Activated CD8-positive, alpha-beta T cell treated with anti-CD3 and anti-CD28 coated beads for 36 hours (primary cell): ENCODE measurements at regions not wholly inside any gene's neighbourhood (a gene's known extent, or its start where the extent isn't known, plus 50 kb on each side); places are given as distances from the start of the nearest gene placed in this dataset.

Source experiments
- ATAC-seq: fragments of 200-7000 bp; cut with Tn5 transposase; one replicate; pipeline ENCODE4 v1.10.0; 2021; ENCODE audit warnings: mild to moderate bottlenecking, moderate library complexity
- CTCF ChIA-PET: fragments of 350-600 bp; sonication (Branson Sonifier 250); formaldehyde crosslinking; loops from one replicate; lab custom pipeline; 2021; ENCODE audit warnings: antibody characterized with exemption; lab: Charles Lee
- POLR2A ChIA-PET: fragments of 350-600 bp; sonication (Branson Sonifier 250); formaldehyde crosslinking; loops from one replicate; lab custom pipeline; 2021; ENCODE audit warnings: antibody characterized with exemption; lab: Charles Lee
- DNase-seq: peaks from one replicate; pipeline ENCODE4 v3.0.0-alpha.2; 2020
- H3K27ac Mint-ChIP-seq: one replicate; pipeline ENCODE4 v1.8.0; 2021; ENCODE audit warnings: mild to moderate bottlenecking, mixed read lengths
- H3K27me3 Mint-ChIP-seq: one replicate; pipeline ENCODE4 v1.8.0; 2021; ENCODE audit warnings: mixed read lengths
- H3K36me3 Mint-ChIP-seq: one replicate; pipeline ENCODE4 v1.8.0; 2021; ENCODE audit warnings: low read depth, mixed read lengths
- H3K4me1 Mint-ChIP-seq: one replicate; pipeline ENCODE4 v1.8.0; 2021; ENCODE audit warnings: low read depth, mixed read lengths
- H3K4me3 Mint-ChIP-seq: one replicate; pipeline ENCODE4 v1.8.0; 2021; ENCODE audit warnings: mild to moderate bottlenecking, moderate library complexity, mixed read lengths
- H3K9me3 Mint-ChIP-seq: one replicate; pipeline ENCODE4 v1.8.0; 2021; ENCODE audit warnings: mixed read lengths
- intact Hi-C: fragments of 100-400 bp; cut with micrococcal nuclease; formaldehyde crosslinking; loops from one replicate; pipeline ENCODE4 v1.10.0; 2022
- TF ChIP-seq, protein P1 (sequence below): fragments of 200-600 bp; IDR thresholded peaks from one replicate; pipeline ENCODE4 v1.8.0; 2022; ENCODE audit warnings: antibody characterized with exemption, mild to moderate bottlenecking

DNA sequence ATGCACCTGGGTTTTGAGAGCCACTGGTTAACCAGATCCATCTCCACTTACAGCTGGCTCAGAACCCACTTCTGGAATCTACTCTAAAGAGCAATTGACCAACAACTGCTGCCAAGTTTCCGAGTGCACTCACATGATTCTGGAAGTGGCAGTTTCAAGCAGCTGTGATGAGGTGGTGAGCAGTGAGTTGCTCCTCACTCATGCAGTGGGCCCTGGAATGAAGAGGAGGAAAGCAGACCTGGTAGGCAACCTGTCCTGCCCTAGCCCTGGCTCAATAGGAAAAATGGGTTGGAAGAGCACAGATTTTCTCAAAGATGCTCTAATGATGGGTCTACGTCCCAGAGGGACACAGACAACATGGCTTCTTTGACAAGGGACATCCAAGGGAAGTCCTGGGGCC, 70.7 kb upstream of the NPY start:
- POLR2A ChIA-PET: no interaction called here
- no peaks in the 10 kb centered on the region for H3K36me3 Mint-ChIP-seq
- ATAC-seq: no peak
- TF ChIP-seq, protein P1, sequence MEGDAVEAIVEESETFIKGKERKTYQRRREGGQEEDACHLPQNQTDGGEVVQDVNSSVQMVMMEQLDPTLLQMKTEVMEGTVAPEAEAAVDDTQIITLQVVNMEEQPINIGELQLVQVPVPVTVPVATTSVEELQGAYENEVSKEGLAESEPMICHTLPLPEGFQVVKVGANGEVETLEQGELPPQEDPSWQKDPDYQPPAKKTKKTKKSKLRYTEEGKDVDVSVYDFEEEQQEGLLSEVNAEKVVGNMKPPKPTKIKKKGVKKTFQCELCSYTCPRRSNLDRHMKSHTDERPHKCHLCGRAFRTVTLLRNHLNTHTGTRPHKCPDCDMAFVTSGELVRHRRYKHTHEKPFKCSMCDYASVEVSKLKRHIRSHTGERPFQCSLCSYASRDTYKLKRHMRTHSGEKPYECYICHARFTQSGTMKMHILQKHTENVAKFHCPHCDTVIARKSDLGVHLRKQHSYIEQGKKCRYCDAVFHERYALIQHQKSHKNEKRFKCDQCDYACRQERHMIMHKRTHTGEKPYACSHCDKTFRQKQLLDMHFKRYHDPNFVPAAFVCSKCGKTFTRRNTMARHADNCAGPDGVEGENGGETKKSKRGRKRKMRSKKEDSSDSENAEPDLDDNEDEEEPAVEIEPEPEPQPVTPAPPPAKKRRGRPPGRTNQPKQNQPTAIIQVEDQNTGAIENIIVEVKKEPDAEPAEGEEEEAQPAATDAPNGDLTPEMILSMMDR: no peak
- no peak overlapping the region for H3K27ac Mint-ChIP-seq
- no peaks in the 10 kb centered on the region for H3K9me3 Mint-ChIP-seq
- H3K27me3 Mint-ChIP-seq: peaks cover 7% of the 10 kb centered on the region
- H3K4me1 Mint-ChIP-seq: no peaks in the 10 kb centered on the region
- H3K4me3 Mint-ChIP-seq: no peak overlapping the region
- intact Hi-C loops: no loop called here
- DNase-seq: no peak
- CTCF ChIA-PET: no interaction called here

GRCh38 chr7:24214670-24215069, 69.3 kb upstream of the NPY start:
- Mint-ChIP-seq H3K9me3 (no peaks in the 10 kb centered on the region), H3K36me3 (no peaks in the 10 kb centered on the region), H3K4me1 (no peaks in the 10 kb centered on the region), H3K27me3 (peaks cover 8% of the 10 kb centered on the region), H3K4me3 (no peak overlapping the region), H3K27ac (no peak overlapping the region)
- DNase-seq (no peak), ATAC-seq (no peak)
- POLR2A ChIA-PET: no interaction called here
- CTCF ChIA-PET: no interaction called here
- intact Hi-C loops: no loop called here
- TF ChIP-seq, protein P1: no peak

DNA sequence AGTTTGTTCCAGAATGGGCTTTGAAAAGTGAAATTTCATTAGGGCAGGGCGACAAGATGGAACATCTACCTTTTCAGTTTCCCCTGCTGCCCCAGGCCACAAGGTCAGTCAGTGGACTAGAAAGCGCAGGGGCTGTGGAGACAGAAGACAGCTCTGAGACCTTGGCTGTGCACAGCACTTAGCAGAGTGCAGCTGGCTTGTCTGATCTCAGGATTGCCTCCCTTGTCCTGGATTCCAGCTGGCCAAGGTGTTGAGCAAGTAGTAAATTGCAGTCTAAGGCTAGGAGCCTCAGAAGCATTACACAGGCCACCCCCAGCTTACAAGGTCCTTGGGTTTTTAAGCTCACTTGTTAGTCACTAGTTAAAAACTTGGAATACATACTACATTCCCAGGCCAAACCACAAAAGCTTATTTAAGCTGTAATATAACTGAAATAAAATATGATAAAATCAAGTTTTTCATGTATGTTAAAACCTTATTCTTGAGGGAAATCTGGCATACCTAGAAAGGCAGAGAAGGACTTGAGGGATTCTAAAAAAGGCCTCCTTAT, 67.3 kb upstream of the NPY start:
- ATAC-seq (no peak), DNase-seq (no peak)
- Mint-ChIP-seq H3K27me3 (peaks cover 9% of the 10 kb centered on the region), H3K27ac (no peak overlapping the region), H3K36me3 (no peaks in the 10 kb centered on the region), H3K4me1 (no peaks in the 10 kb centered on the region), H3K9me3 (no peaks in the 10 kb centered on the region), H3K4me3 (no peak overlapping the region)
- intact Hi-C loops: no loop called here
- TF ChIP-seq, protein P1: no peak
- POLR2A ChIA-PET: interaction anchor here (0.6 kb wide), 1 partner anchor 436 kb away, joined by 3 read pairs; no protein-coding TSS in a partner anchor
- CTCF ChIA-PET: interaction anchor here (0.8 kb wide), 1 partner anchor 12 kb away, joined by 3 read pairs; no protein-coding TSS in a partner anchor

DNA sequence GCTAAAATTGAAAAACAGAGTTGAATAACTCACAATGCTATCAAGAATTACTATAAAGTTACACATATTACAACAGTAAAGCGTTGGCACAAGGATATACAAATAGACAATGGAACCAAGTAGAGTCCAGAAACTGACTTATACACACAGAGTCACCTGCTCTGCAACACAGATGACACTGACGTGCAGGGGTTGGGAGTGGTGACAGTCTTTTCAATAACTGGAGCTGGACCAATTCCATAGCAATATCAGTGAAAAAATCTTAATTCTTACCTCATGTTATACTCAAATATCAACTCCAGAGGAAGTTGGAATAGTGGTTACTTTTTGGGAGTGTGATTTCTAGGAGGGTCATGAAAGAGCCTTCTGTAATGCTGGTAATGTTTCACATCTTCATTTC, 62.5 kb upstream of the NPY start:
- no peak for DNase-seq
- Mint-ChIP-seq H3K27me3 (peaks cover 17% of the 10 kb centered on the region), H3K4me3 (no peak overlapping the region), H3K27ac (no peak overlapping the region), H3K36me3 (no peaks in the 10 kb centered on the region), H3K9me3 (peaks cover 2% of the 10 kb centered on the region), H3K4me1 (no peaks in the 10 kb centered on the region)
- intact Hi-C loops: no loop called here
- ChIA-PET POLR2A (no interaction called here), CTCF (no interaction called here)
- TF ChIP-seq, protein P1: no peak
- no peak for ATAC-seq

GRCh38 chr7:24227068-24227467, 56.9 kb upstream of the NPY start:
- DNase-seq (no peak), ATAC-seq (no peak)
- Mint-ChIP-seq H3K27ac (no peak overlapping the region), H3K36me3 (no peaks in the 10 kb centered on the region), H3K27me3 (peaks cover 20% of the 10 kb centered on the region), H3K4me1 (peaks cover 16% of the 10 kb centered on the region), H3K9me3 (peaks cover 2% of the 10 kb centered on the region), H3K4me3 (no peak overlapping the region)
- CTCF ChIA-PET: no interaction called here
- TF ChIP-seq, protein P1: no peak
- intact Hi-C loops: no loop called here
- POLR2A ChIA-PET: no interaction called here
